ENCODE measurements at regions not wholly inside any gene's neighbourhood (a gene's known extent, or its start where the extent isn't known, plus 50 kb on each side); places are given as distances from the start of the nearest gene placed in this dataset.

GRCh38 chr3:105174017-105174615, 192.6 kb upstream of the ALCAM start:
- in situ Hi-C loops (cut with MboI; ENCODE audit: low sequenced_read_pairs), result no loop called here

GRCh38 chr3:105177576-105177975, 189.1 kb upstream of the ALCAM start:
- in situ Hi-C loops (cut with MboI; ENCODE audit: low sequenced_read_pairs), result no loop called here

- in situ Hi-C loops (cut with MboI; ENCODE audit: low sequenced_read_pairs), result no loop called here
These were observed 179.4 kb upstream of the ALCAM start for GRCh38 chr3:105187344-105187743.

GRCh38 chr3:105195260-105195659, 171.4 kb upstream of the ALCAM start:
- in situ Hi-C loops (cut with MboI; ENCODE audit: low sequenced_read_pairs), result no loop called here

GRCh38 chr3:105197863-105198262, 168.8 kb upstream of the ALCAM start:
- in situ Hi-C loops (cut with MboI; ENCODE audit: low sequenced_read_pairs), result no loop called here

GRCh38 chr3:105199217-105199616, 167.5 kb upstream of the ALCAM start:
- in situ Hi-C loops (cut with MboI; ENCODE audit: low sequenced_read_pairs), result no loop called here

GRCh38 chr3:105210141-105210540, 156.6 kb upstream of the ALCAM start:
- in situ Hi-C loops (cut with MboI; ENCODE audit: low sequenced_read_pairs), result no loop called here

- in situ Hi-C loops (cut with MboI; ENCODE audit: low sequenced_read_pairs), result no loop called here
These were observed 152.1 kb upstream of the ALCAM start for GRCh38 chr3:105214590-105214989.

- in situ Hi-C loops (cut with MboI; ENCODE audit: low sequenced_read_pairs), result no loop called here
These were observed 144.1 kb upstream of the ALCAM start for GRCh38 chr3:105222568-105223093.

- in situ Hi-C loops (cut with MboI; ENCODE audit: low sequenced_read_pairs), result no loop called here
These were observed 142.9 kb upstream of the ALCAM start for GRCh38 chr3:105223815-105224214.

- in situ Hi-C loops (cut with MboI; ENCODE audit: low sequenced_read_pairs), result no loop called here
These were observed 138.0 kb upstream of the ALCAM start for GRCh38 chr3:105228696-105229095.

- in situ Hi-C loops (cut with MboI; ENCODE audit: low sequenced_read_pairs), result no loop called here
These were observed 134.2 kb upstream of the ALCAM start for GRCh38 chr3:105232553-105232952.

- in situ Hi-C loops (cut with MboI; ENCODE audit: low sequenced_read_pairs), result no loop called here
These were observed 133.7 kb upstream of the ALCAM start for GRCh38 chr3:105233010-105233409.

GRCh38 chr3:105235221-105235620, 131.5 kb upstream of the ALCAM start:
- in situ Hi-C loops (cut with MboI; ENCODE audit: low sequenced_read_pairs), result no loop called here

GRCh38 chr3:105235785-105236184, 130.9 kb upstream of the ALCAM start:
- in situ Hi-C loops (cut with MboI; ENCODE audit: low sequenced_read_pairs), result no loop called here

GRCh38 chr3:105238367-105238766, 128.3 kb upstream of the ALCAM start:
- in situ Hi-C loops (cut with MboI; ENCODE audit: low sequenced_read_pairs), result no loop called here

- in situ Hi-C loops (cut with MboI; ENCODE audit: low sequenced_read_pairs), result no loop called here
These were observed 123.6 kb upstream of the ALCAM start for GRCh38 chr3:105243076-105243475.

- in situ Hi-C loops (cut with MboI; ENCODE audit: low sequenced_read_pairs), result no loop called here
These were observed 120.2 kb upstream of the ALCAM start for GRCh38 chr3:105246536-105246935.

GRCh38 chr3:105253225-105253624, 113.5 kb upstream of the ALCAM start:
- in situ Hi-C loops (cut with MboI; ENCODE audit: low sequenced_read_pairs), result no loop called here

- in situ Hi-C loops (cut with MboI; ENCODE audit: low sequenced_read_pairs), result no loop called here
These were observed 112.6 kb upstream of the ALCAM start for GRCh38 chr3:105254154-105254553.

- in situ Hi-C loops (cut with MboI; ENCODE audit: low sequenced_read_pairs), result no loop called here
These were observed 111.4 kb upstream of the ALCAM start for GRCh38 chr3:105255350-105255749.

- in situ Hi-C loops (cut with MboI; ENCODE audit: low sequenced_read_pairs), result no loop called here
These were observed 107.2 kb upstream of the ALCAM start for GRCh38 chr3:105259496-105259895.

- in situ Hi-C loops (cut with MboI; ENCODE audit: low sequenced_read_pairs), result no loop called here
These were observed 106.3 kb upstream of the ALCAM start for GRCh38 chr3:105260385-105260784.
